Caco-2 (cell line): ENCODE measurements at regions not wholly inside any gene's neighbourhood (a gene's known extent, or its start where the extent isn't known, plus 50 kb on each side); places are given as distances from the start of the nearest gene placed in this dataset.

Source experiments
- BruUV-seq: library from RNA; stranded (reverse); fragments of 400-500 nt; replicated peaks from 2 replicates; lab custom pipeline; 2021; lab: Mats Ljungman, UMichigan
- CTCF ChIA-PET: fragments of 300-600 bp; sonication (Branson Sonifier 250); formaldehyde crosslinking; loops from one replicate; lab custom pipeline; 2022; ENCODE audit warnings: antibody characterized with exemption; lab: Charles Lee
- POLR2A ChIA-PET: fragments of 300-600 bp; sonication (Branson Sonifier 250); formaldehyde crosslinking; loops from one replicate; lab custom pipeline; 2022; ENCODE audit warnings: antibody characterized with exemption; lab: Charles Lee
- DNase-seq, 2 experiments: peaks; one replicate each; pipeline versions ENCODE4 v3.0.0 to v3.0.0-alpha.2; 2020 to 2022
- H3K27me3 ChIP-seq: replicated peaks from 2 replicates; pipeline ENCODE4 v1.6.0; 2011; ENCODE audit warnings: low read length; ENCODE audit not compliant: control insufficient read depth, insufficient read depth
- H3K36me3 ChIP-seq: 2 replicates; pipeline ENCODE4 v1.5.1; 2011; ENCODE audit warnings: low read length; ENCODE audit not compliant: control insufficient read depth, insufficient read depth
- H3K4me1 ChIP-seq: fragments of 250-450 bp; sonication (Bioruptor Pico); 2 replicates; pipeline ENCODE4 v1.5.1; 2020; ENCODE audit warnings: mild to moderate bottlenecking
- H3K4me3 ChIP-seq: 2 replicates; pipeline ENCODE4 v1.5.1; 2011; ENCODE audit warnings: low read depth, mild to moderate bottlenecking, control low read depth, low read length
- H3K9me3 ChIP-seq: fragments of 250-450 bp; sonication (Bioruptor Pico); 2 replicates; pipeline ENCODE4 v1.5.1; 2020; ENCODE audit warnings: mild to moderate bottlenecking, moderate library complexity
- H3K27ac Mint-ChIP-seq: one replicate; pipeline ENCODE4 v1.8.0; 2022; ENCODE audit warnings: mixed read lengths; ENCODE audit not compliant: unreplicated experiment
- H3K27me3 Mint-ChIP-seq: one replicate; pipeline ENCODE4 v1.8.0; 2022; ENCODE audit warnings: mixed read lengths; ENCODE audit not compliant: insufficient read depth, unreplicated experiment
- H3K36me3 Mint-ChIP-seq: one replicate; pipeline ENCODE4 v1.8.0; 2022; ENCODE audit warnings: mild to moderate bottlenecking, mixed read lengths; ENCODE audit not compliant: insufficient read depth, unreplicated experiment
- H3K4me1 Mint-ChIP-seq: one replicate; pipeline ENCODE4 v1.8.0; 2022; ENCODE audit warnings: low read depth, mixed read lengths; ENCODE audit not compliant: unreplicated experiment
- H3K4me3 Mint-ChIP-seq: one replicate; pipeline ENCODE4 v1.8.0; 2022; ENCODE audit warnings: mild to moderate bottlenecking, moderate library complexity, mixed read lengths; ENCODE audit not compliant: unreplicated experiment
- H3K9me3 Mint-ChIP-seq: one replicate; pipeline ENCODE4 v1.8.0; 2022; ENCODE audit warnings: mixed read lengths; ENCODE audit not compliant: unreplicated experiment
- intact Hi-C: fragments of 100-400 bp; cut with micrococcal nuclease; formaldehyde crosslinking; loops from one replicate; pipeline ENCODE4 v1.10.0; 2022; ENCODE audit not compliant: unreplicated experiment
- TF ChIP-seq, protein P1 (sequence below), 2 experiments: fragments of 200-600 bp in 1 of 2; IDR thresholded peaks; 1 replicate in 1 of 2; 2 replicates in 1 of 2; pipeline versions ENCODE4 v1.5.1 to v1.8.0; 2011 to 2022; ENCODE audit warnings: antibody characterized with exemption in 1 of 2, control low read depth in 1 of 2, inconsistent platforms in 1 of 2, low read depth in 1 of 2, low read length in 1 of 2, mild to moderate bottlenecking in 1 of 2, moderate library complexity in 1 of 2; ENCODE audit not compliant: insufficient read depth in 1 of 2, severe bottlenecking in 1 of 2, unreplicated experiment in 1 of 2

DNA sequence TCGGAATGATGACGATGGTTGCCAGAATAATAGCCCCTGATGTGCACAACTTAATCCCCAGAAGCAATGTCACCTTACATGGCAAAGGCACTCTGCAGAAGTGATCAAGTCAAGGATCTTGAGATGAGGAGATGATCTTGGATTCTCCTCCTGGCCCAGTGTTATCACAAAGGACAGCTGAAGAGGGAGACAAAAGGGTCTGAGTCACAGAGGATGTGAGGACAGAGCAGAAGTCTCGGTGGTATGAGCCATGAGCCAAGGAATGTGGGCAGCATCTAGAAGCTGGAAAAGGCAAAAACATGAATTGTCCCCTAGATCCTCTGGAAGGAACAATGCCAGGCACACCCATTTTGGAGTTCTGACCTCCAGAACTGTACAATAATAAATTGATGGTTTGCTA lies 358.5 kb downstream of the MYCN start:
- no peaks in the 10 kb centered on the region for H3K27me3 Mint-ChIP-seq
- peaks cover 18% of the 10 kb centered on the region for H3K9me3 ChIP-seq
- no peak overlapping the region for H3K4me3 ChIP-seq
- intact Hi-C loops: loop anchor here (10.0 kb wide), 1 partner anchor 306 kb away; no protein-coding TSS in a partner anchor
- BruUV-seq: no TSS peak
- no peaks in the 10 kb centered on the region for H3K27me3 ChIP-seq
- CTCF ChIA-PET: no interaction called here
- no peaks in the 10 kb centered on the region for H3K36me3 Mint-ChIP-seq
- H3K4me1 ChIP-seq: peaks cover 20% of the 10 kb centered on the region
- H3K36me3 ChIP-seq: no peaks in the 10 kb centered on the region
- TF ChIP-seq, protein P1, sequence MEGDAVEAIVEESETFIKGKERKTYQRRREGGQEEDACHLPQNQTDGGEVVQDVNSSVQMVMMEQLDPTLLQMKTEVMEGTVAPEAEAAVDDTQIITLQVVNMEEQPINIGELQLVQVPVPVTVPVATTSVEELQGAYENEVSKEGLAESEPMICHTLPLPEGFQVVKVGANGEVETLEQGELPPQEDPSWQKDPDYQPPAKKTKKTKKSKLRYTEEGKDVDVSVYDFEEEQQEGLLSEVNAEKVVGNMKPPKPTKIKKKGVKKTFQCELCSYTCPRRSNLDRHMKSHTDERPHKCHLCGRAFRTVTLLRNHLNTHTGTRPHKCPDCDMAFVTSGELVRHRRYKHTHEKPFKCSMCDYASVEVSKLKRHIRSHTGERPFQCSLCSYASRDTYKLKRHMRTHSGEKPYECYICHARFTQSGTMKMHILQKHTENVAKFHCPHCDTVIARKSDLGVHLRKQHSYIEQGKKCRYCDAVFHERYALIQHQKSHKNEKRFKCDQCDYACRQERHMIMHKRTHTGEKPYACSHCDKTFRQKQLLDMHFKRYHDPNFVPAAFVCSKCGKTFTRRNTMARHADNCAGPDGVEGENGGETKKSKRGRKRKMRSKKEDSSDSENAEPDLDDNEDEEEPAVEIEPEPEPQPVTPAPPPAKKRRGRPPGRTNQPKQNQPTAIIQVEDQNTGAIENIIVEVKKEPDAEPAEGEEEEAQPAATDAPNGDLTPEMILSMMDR (IDR thresholded peaks at IDR 0.05; ENCODE audit: insufficient read depth in 1 of 2, low read depth in 1 of 2, low read length in 1 of 2, severe bottlenecking in 1 of 2, unreplicated experiment in 1 of 2): no peak
- DNase-seq: no peak
- no peak overlapping the region for H3K4me3 Mint-ChIP-seq
- peaks cover 23% of the 10 kb centered on the region for H3K9me3 Mint-ChIP-seq
- POLR2A ChIA-PET: no interaction called here
- peaks cover 18% of the 10 kb centered on the region for H3K4me1 Mint-ChIP-seq
- H3K27ac Mint-ChIP-seq: no peak overlapping the region

DNA sequence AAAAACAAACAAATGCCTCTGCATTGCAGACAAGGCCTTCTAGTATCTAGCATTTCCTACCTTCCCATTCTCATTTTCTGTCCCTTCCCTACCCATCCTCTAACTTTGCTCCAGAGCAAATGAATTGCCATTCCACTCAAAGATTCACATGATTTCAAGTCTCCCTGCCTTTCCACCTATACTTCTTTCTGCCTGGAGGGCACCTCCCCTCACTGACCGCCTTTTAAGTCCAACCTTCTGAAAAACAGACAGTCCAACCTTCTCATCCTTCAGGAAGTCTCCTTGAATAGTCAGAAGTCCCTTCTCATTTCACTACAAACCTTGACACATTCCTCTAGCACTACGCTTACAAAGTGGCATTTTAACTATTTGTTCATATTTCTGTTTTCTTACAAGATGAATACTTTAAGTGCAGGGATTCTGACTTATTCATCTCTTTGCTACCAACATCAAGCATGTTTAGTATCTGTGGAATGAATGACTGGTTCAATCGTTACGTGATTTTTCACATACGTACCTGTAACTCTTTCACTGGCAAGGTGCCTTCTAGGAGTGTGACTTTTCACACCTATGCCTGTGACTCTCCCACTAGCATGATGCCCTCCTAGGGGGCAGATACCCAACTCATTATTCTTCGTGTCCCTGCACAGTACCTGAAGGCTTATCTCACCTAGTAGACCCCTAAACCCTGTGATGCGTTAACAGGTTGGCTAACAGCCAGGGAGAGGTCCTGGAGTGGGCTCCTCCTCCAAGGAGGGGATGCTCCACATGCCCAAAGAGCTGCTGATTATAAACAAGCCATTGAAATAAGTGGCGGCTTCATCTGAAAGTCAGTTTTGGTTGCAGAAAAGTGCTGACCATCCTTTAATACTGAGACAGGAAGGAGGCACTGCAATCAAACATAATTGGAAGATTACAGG lies 356.2 kb downstream of the MYCN start:
- Mint-ChIP-seq H3K4me3 (no peak overlapping the region), H3K27ac (peak overlapping the region; percentile 2), H3K36me3 (no peaks in the 10 kb centered on the region), H3K27me3 (no peaks in the 10 kb centered on the region), H3K4me1 (peaks cover 22% of the 10 kb centered on the region), H3K9me3 (peaks cover 23% of the 10 kb centered on the region)
- no TSS peak for BruUV-seq
- Histone ChIP-seq H3K4me1 (peaks cover 20% of the 10 kb centered on the region), H3K36me3 (no peaks in the 10 kb centered on the region), H3K27me3 (no peaks in the 10 kb centered on the region), H3K4me3 (no peak overlapping the region), H3K9me3 (peaks cover 18% of the 10 kb centered on the region)
- intact Hi-C loops: loop anchor here (10.0 kb wide), 1 partner anchor 308 kb away; no protein-coding TSS in a partner anchor
- POLR2A ChIA-PET: no interaction called here
- TF ChIP-seq, protein P1 (IDR thresholded peaks at IDR 0.05; ENCODE audit: insufficient read depth in 1 of 2, low read depth in 1 of 2, low read length in 1 of 2, severe bottlenecking in 1 of 2, unreplicated experiment in 1 of 2): no peak
- CTCF ChIA-PET: no interaction called here
- no peak for DNase-seq

DNA sequence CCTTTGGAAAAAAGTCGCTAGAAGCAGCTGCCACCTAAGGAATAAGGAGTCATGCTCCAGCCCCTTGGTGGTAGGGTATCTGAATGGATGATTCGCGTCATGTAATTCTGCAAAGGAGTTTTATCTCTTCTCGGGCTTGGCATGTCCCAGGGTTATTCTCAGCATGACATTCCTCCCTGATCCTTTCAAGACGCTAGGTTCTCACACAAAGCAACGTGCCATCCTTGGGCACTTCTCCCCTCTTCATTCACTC lies 355.6 kb downstream of the MYCN start:
- no peaks in the 10 kb centered on the region for H3K36me3 Mint-ChIP-seq
- BruUV-seq: no TSS peak
- peaks cover 20% of the 10 kb centered on the region for H3K4me1 ChIP-seq
- H3K36me3 ChIP-seq: no peaks in the 10 kb centered on the region
- H3K27me3 Mint-ChIP-seq: no peaks in the 10 kb centered on the region
- H3K27ac Mint-ChIP-seq: peak overlapping the region; percentile 2
- H3K4me1 Mint-ChIP-seq: peaks cover 22% of the 10 kb centered on the region
- H3K9me3 Mint-ChIP-seq: peaks cover 23% of the 10 kb centered on the region
- no peak for DNase-seq
- no peak overlapping the region for H3K4me3 ChIP-seq
- TF ChIP-seq, protein P1 (IDR thresholded peaks at IDR 0.05; ENCODE audit: insufficient read depth in 1 of 2, low read depth in 1 of 2, low read length in 1 of 2, severe bottlenecking in 1 of 2, unreplicated experiment in 1 of 2): no peak
- peaks cover 18% of the 10 kb centered on the region for H3K9me3 ChIP-seq
- no peaks in the 10 kb centered on the region for H3K27me3 ChIP-seq
- ChIA-PET POLR2A (no interaction called here), CTCF (no interaction called here)
- intact Hi-C loops: loop anchor here (10.0 kb wide), 1 partner anchor 309 kb away; no protein-coding TSS in a partner anchor
- H3K4me3 Mint-ChIP-seq: no peak overlapping the region
